HEK293 (cell line): ENCODE measurements at regions not wholly inside any gene's neighbourhood (a gene's known extent, or its start where the extent isn't known, plus 50 kb on each side); places are given as distances from the start of the nearest gene placed in this dataset.

ENCODE experiments used
- CTCF ChIA-PET: fragments of 350-600 bp; formaldehyde crosslinking; extraction: SDS; loops from one replicate; lab custom pipeline; 2021; ENCODE audit warnings: antibody characterized with exemption; lab: Yijun Ruan, JAX
- POLR2A ChIA-PET: fragments of 300-600 bp; formaldehyde crosslinking; extraction: SDS; loops from one replicate; lab custom pipeline; 2020; ENCODE audit warnings: antibody characterized with exemption, inconsistent platforms; lab: Yijun Ruan, JAX
- H3K27ac ChIP-seq: fragments of 200-500 bp; sonication (Bioruptor generic); 2 replicates; pipeline ENCODE4 v1.5.1; 2014; ENCODE audit warnings: low read depth, low read length, control low read depth, inconsistent platforms; ENCODE audit errors: extremely low read depth
- H3K36me3 ChIP-seq, 2 experiments: fragments of 200-500 bp in 1 of 2; sonication (Bioruptor generic) in 1 of 2; 1 replicate in 1 of 2; 2 replicates in 1 of 2; pipeline ENCODE4 v1.5.1; 2014 to 2017; ENCODE audit warnings: inconsistent platforms in 2 of 2, low read length in 2 of 2; ENCODE audit not compliant: control insufficient read depth in 2 of 2, insufficient read depth in 1 of 2
- H3K4me1 ChIP-seq: fragments of 200-500 bp; sonication (Bioruptor generic); 2 replicates; pipeline ENCODE4 v1.5.1; 2014; ENCODE audit warnings: mild to moderate bottlenecking, low read length, inconsistent platforms; ENCODE audit not compliant: control insufficient read depth, insufficient read depth
- H3K4me3 ChIP-seq: 2 replicates; pipeline ENCODE4 v1.5.1; 2011; ENCODE audit warnings: low read depth, mild to moderate bottlenecking, control low read depth, low read length, moderate library complexity
- H3K9me3 ChIP-seq: fragments of 200-500 bp; sonication (Bioruptor generic); 2 replicates; pipeline ENCODE4 v1.5.1; 2014; ENCODE audit warnings: low read depth, low read length, inconsistent platforms; ENCODE audit not compliant: control insufficient read depth, insufficient read depth
- GLIS1 ChIP-seq: fragments of 450-650 bp; formaldehyde crosslinking; IDR thresholded peaks from 2 replicates; pipeline ENCODE4 v1.5.1; 2016; ENCODE audit warnings: missing biosample characterization, missing genetic modification characterization
- KLF16 ChIP-seq: fragments of 450-650 bp; formaldehyde crosslinking; IDR thresholded peaks from 2 replicates; pipeline ENCODE4 v1.5.1; 2017; ENCODE audit warnings: missing biosample characterization, missing genetic modification characterization
- KLF8 ChIP-seq: fragments of 450-650 bp; formaldehyde crosslinking; IDR thresholded peaks from 2 replicates; pipeline ENCODE4 v1.5.1; 2016; ENCODE audit warnings: missing biosample characterization, missing genetic modification characterization
- MYNN ChIP-seq: fragments of 450-650 bp; formaldehyde crosslinking; IDR thresholded peaks from 2 replicates; pipeline ENCODE4 v1.5.1; 2016; ENCODE audit warnings: missing biosample characterization, missing genetic modification characterization, borderline replicate concordance
- OVOL3 ChIP-seq: fragments of 450-650 bp; formaldehyde crosslinking; IDR thresholded peaks from 2 replicates; pipeline ENCODE4 v1.5.1; 2016; ENCODE audit warnings: missing biosample characterization, missing genetic modification characterization
- ZBTB1 ChIP-seq: fragments of 450-650 bp; formaldehyde crosslinking; IDR thresholded peaks from 2 replicates; pipeline ENCODE4 v1.5.1; 2016; ENCODE audit warnings: missing biosample characterization, missing genetic modification characterization
- ZBTB17 ChIP-seq: fragments of 450-650 bp; formaldehyde crosslinking; IDR thresholded peaks from 2 replicates; pipeline ENCODE4 v1.5.1; 2016; ENCODE audit warnings: missing biosample characterization, missing genetic modification characterization
- ZFP3 ChIP-seq: fragments of 450-650 bp; formaldehyde crosslinking; IDR thresholded peaks from 2 replicates; pipeline ENCODE4 v1.5.1; 2016; ENCODE audit warnings: low read depth, missing biosample characterization, missing genetic modification characterization
- ZNF10 ChIP-seq: fragments of 450-650 bp; formaldehyde crosslinking; IDR thresholded peaks from 2 replicates; pipeline ENCODE4 v1.5.1; 2017; ENCODE audit warnings: missing biosample characterization, missing genetic modification characterization
- ZNF184 ChIP-seq: fragments of 450-650 bp; IDR thresholded peaks from 2 replicates; pipeline ENCODE4 v1.5.1; 2018; ENCODE audit warnings: missing biosample characterization, mild to moderate bottlenecking, missing genetic modification characterization
- ZNF26 ChIP-seq: fragments of 450-650 bp; formaldehyde crosslinking; IDR thresholded peaks from 2 replicates; pipeline ENCODE4 v1.5.1; 2016; ENCODE audit warnings: missing biosample characterization, missing genetic modification characterization
- ZNF266 ChIP-seq: fragments of 450-650 bp; formaldehyde crosslinking; IDR thresholded peaks from 2 replicates; pipeline ENCODE4 v1.5.1; 2016; ENCODE audit warnings: missing biosample characterization, missing genetic modification characterization, low read depth
- ZNF354C ChIP-seq: fragments of 450-650 bp; formaldehyde crosslinking; IDR thresholded peaks from 2 replicates; pipeline ENCODE4 v1.5.1; 2016; ENCODE audit warnings: missing biosample characterization, missing genetic modification characterization, low read depth, borderline replicate concordance
- ZNF366 ChIP-seq: fragments of 450-650 bp; formaldehyde crosslinking; conservative IDR thresholded peaks from 2 replicates; pipeline ENCODE4 v1.5.1; 2016; ENCODE audit warnings: missing biosample characterization, missing genetic modification characterization
- ZNF416 ChIP-seq: fragments of 450-650 bp; formaldehyde crosslinking; IDR thresholded peaks from 2 replicates; pipeline ENCODE4 v1.5.1; 2016; ENCODE audit warnings: missing biosample characterization, missing genetic modification characterization
- ZNF423 ChIP-seq: fragments of 450-650 bp; formaldehyde crosslinking; IDR thresholded peaks from 2 replicates; pipeline ENCODE4 v1.5.1; 2016; ENCODE audit warnings: missing biosample characterization, missing genetic modification characterization
- ZNF48 ChIP-seq: fragments of 450-650 bp; formaldehyde crosslinking; IDR thresholded peaks from 2 replicates; pipeline ENCODE4 v1.5.1; 2016; ENCODE audit warnings: missing biosample characterization, missing genetic modification characterization
- ZNF501 ChIP-seq: fragments of 450-650 bp; formaldehyde crosslinking; IDR thresholded peaks from 2 replicates; pipeline ENCODE4 v1.5.1; 2016; ENCODE audit warnings: missing biosample characterization, missing genetic modification characterization
- ZNF514 ChIP-seq: fragments of 450-650 bp; formaldehyde crosslinking; IDR thresholded peaks from 2 replicates; pipeline ENCODE4 v1.5.1; 2016; ENCODE audit warnings: missing biosample characterization, missing genetic modification characterization
- ZNF548 ChIP-seq: fragments of 450-650 bp; formaldehyde crosslinking; IDR thresholded peaks from 2 replicates; pipeline ENCODE4 v1.5.1; 2016; ENCODE audit warnings: missing biosample characterization, missing genetic modification characterization
- ZNF571 ChIP-seq: fragments of 450-650 bp; formaldehyde crosslinking; IDR thresholded peaks from 2 replicates; pipeline ENCODE4 v1.5.0; 2017; ENCODE audit warnings: missing biosample characterization, missing genetic modification characterization
- ZNF629 ChIP-seq: fragments of 450-650 bp; formaldehyde crosslinking; IDR thresholded peaks from 2 replicates; pipeline ENCODE4 v1.5.1; 2017; ENCODE audit warnings: missing biosample characterization, missing genetic modification characterization
- ZNF660 ChIP-seq: fragments of 450-650 bp; IDR thresholded peaks from 2 replicates; pipeline ENCODE4 v1.5.1; 2018; ENCODE audit warnings: missing biosample characterization, mild to moderate bottlenecking, missing genetic modification characterization
- ZNF707 ChIP-seq: fragments of 450-650 bp; formaldehyde crosslinking; IDR thresholded peaks from 2 replicates; pipeline ENCODE4 v1.5.1; 2016; ENCODE audit warnings: missing biosample characterization, missing genetic modification characterization
- TF ChIP-seq, protein P1 (sequence below): fragments of 450-650 bp; formaldehyde crosslinking; IDR thresholded peaks from 2 replicates; pipeline ENCODE4 v1.5.1; 2016; ENCODE audit warnings: missing biosample characterization, missing genetic modification characterization
- TF ChIP-seq, protein P2 (sequence below): fragments of 450-650 bp; formaldehyde crosslinking; IDR thresholded peaks from 2 replicates; pipeline ENCODE4 v1.5.1; 2016; ENCODE audit warnings: missing biosample characterization, missing genetic modification characterization
- TF ChIP-seq, protein P3 (sequence below): fragments of 450-650 bp; formaldehyde crosslinking; IDR thresholded peaks from 2 replicates; pipeline ENCODE4 v1.5.1; 2017; ENCODE audit warnings: missing biosample characterization, missing genetic modification characterization

DNA sequence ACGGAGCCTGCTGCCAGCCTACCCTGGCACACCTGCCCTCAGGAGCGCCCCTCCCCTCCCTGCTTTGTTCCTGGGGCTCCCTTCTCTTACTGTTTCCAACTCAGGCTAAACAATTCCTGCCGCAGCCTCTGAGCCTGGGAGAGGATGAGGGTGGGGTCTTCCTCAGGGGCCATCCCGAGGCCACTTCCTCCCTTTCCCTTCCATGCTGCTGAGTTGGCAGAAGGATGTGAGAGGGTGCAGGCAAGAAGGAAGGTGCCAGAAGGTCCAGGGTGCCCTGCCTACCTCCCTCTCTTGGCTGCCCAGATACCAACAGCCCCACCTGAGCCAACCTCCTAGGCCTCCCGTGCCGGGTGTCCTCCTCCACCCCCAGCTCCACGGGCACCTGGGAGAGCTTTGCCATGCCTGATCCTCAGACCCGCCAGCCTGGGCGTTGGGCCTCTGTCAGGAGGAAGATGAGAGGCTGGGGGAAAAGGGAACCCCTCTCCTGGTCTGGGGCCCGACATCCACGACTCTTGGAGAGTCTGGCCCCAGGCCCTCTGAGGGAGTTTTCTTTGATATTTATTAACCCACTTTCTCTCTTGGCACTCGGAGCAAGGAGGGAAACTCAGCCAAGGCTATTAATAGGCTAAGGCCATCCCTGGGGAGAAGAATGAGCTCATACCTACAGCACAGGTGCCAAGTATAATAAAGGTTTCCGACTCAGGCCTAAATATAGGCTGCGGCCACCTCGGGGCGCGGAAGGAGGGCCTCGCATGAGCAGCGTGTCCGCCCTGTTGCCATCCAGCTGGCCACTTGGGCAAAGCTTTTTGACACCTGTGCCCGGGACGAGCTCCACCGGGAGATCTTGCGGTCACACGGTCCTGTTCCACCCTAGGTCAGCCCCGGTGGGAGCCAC is 232.0 kb downstream of the ENGASE start:
- TF ChIP-seq ZNF660 (tag by site-specific recombination), result no peak
- no peak for TF ChIP-seq ZNF266 (tag by site-specific recombination)
- no peak for TF ChIP-seq ZNF501 (tag by site-specific recombination)
- TF ChIP-seq, protein P1, sequence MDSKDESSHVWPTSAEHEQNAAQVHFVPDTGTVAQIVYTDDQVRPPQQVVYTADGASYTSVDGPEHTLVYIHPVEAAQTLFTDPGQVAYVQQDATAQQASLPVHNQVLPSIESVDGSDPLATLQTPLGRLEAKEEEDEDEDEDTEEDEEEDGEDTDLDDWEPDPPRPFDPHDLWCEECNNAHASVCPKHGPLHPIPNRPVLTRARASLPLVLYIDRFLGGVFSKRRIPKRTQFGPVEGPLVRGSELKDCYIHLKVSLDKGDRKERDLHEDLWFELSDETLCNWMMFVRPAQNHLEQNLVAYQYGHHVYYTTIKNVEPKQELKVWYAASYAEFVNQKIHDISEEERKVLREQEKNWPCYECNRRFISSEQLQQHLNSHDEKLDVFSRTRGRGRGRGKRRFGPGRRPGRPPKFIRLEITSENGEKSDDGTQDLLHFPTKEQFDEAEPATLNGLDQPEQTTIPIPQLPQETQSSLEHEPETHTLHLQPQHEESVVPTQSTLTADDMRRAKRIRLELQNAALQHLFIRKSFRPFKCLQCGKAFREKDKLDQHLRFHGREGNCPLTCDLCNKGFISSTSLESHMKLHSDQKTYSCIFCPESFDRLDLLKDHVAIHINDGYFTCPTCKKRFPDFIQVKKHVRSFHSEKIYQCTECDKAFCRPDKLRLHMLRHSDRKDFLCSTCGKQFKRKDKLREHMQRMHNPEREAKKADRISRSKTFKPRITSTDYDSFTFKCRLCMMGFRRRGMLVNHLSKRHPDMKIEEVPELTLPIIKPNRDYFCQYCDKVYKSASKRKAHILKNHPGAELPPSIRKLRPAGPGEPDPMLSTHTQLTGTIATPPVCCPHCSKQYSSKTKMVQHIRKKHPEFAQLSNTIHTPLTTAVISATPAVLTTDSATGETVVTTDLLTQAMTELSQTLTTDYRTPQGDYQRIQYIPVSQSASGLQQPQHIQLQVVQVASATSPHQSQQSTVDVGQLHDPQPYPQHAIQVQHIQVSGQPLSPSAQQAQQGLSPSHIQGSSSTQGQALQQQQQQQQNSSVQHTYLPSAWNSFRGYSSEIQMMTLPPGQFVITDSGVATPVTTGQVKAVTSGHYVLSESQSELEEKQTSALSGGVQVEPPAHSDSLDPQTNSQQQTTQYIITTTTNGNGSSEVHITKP, result peak; percentile 18; the same call in 1 of the 2 replicates
- no peak for TF ChIP-seq ZNF514 (tag by site-specific recombination)
- peak; percentile 78 for TF ChIP-seq KLF8
- no peak for TF ChIP-seq ZNF548 (tag by site-specific recombination)
- TF ChIP-seq ZNF184 (tag by site-specific recombination), result no peak
- no peak for TF ChIP-seq ZNF354C
- TF ChIP-seq OVOL3 (tag by site-specific recombination), result no peak
- 0 out of 2 replicates have a peak, but pooled peaks have one; percentile 13 for TF ChIP-seq ZNF423 (tag by site-specific recombination)
- no peak for TF ChIP-seq ZNF48 (tag by site-specific recombination)
- no peak for TF ChIP-seq ZFP3 (tag by site-specific recombination)
- TF ChIP-seq KLF16 (tag by site-specific recombination), result 0 out of 2 replicates have a peak, but pooled peaks have one; percentile 22
- TF ChIP-seq, protein P2, sequence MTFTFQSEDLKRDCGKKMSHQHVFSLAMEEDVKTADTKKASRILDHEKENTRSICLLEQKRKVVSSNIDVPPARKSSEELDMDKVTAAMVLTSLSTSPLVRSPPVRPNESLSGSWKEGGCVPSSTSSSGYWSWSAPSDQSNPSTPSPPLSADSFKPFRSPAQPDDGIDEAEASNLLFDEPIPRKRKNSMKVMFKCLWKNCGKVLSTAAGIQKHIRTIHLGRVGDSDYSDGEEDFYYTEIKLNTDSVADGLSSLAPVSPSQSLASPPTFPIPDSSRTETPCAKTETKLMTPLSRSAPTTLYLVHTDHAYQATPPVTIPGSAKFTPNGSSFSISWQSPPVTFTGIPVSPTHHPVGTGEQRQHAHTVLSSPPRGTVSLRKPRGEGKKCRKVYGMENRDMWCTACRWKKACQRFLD (tag by site-specific recombination), result no peak
- TF ChIP-seq GLIS1, result peak; percentile 46
- TF ChIP-seq ZNF571, result no peak
- peak; percentile 68; the same call in 1 of the 2 replicates for TF ChIP-seq ZNF10 (tag by site-specific recombination)
- peak; percentile 42; the same call in 1 of the 2 replicates for TF ChIP-seq ZNF629 (tag by site-specific recombination)
- peak; percentile 36; the same call in 1 of the 2 replicates for TF ChIP-seq ZNF366 (tag by site-specific recombination)
- no peaks in the 10 kb centered on the region for H3K36me3 ChIP-seq
- ChIA-PET POLR2A (interaction anchor here (0.6 kb wide), 1 partner anchor 257 kb away, joined by 3 read pairs; no protein-coding TSS in a partner anchor), CTCF (interaction anchor here (0.6 kb wide), 1 partner anchor 41 kb away, joined by 5 read pairs; no protein-coding TSS in a partner anchor)
- H3K27ac ChIP-seq, result no peak overlapping the region
- peaks cover 4% of the 10 kb centered on the region; the same call in 1 of the 2 replicates for H3K4me1 ChIP-seq
- no peaks in the 10 kb centered on the region for H3K9me3 ChIP-seq
- no peak overlapping the region for H3K4me3 ChIP-seq

DNA sequence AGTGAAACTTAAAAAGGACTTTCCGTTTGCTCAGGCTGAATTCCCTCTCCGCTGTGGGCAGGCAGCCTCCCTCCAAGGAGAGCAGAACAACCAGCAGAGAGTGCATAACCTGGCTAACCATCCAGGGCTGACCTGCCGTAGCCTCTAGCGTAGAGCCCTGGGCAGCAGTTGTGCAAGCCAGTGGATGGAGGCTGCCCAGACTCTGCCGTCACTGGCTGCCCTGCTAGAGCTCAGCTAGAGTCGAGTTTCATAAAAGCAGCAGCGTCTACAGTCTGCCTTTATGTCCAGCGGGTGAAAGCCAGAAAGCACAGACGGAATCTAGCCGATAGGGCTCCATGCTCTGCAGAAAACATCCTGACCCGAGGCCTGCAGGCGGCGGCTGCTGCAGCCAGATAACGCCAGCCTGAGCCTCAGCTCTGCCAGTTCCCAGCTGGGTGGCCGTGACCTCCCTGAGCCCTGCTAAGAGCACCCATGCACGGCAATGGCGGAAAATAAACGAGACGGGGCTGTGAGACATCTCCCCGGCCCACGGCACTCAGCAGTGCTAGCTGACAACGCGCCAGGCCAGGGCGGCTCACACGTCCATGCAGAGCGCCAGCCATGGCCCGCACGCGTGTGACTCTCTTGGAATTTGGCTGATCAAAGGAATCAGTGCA is 231.3 kb downstream of the ENGASE start:
- H3K9me3 ChIP-seq, result no peaks in the 10 kb centered on the region
- H3K27ac ChIP-seq, result no peak overlapping the region
- no peak for TF ChIP-seq ZBTB1 (tag by site-specific recombination)
- no peak for TF ChIP-seq ZBTB17 (tag by site-specific recombination)
- TF ChIP-seq, protein P3, sequence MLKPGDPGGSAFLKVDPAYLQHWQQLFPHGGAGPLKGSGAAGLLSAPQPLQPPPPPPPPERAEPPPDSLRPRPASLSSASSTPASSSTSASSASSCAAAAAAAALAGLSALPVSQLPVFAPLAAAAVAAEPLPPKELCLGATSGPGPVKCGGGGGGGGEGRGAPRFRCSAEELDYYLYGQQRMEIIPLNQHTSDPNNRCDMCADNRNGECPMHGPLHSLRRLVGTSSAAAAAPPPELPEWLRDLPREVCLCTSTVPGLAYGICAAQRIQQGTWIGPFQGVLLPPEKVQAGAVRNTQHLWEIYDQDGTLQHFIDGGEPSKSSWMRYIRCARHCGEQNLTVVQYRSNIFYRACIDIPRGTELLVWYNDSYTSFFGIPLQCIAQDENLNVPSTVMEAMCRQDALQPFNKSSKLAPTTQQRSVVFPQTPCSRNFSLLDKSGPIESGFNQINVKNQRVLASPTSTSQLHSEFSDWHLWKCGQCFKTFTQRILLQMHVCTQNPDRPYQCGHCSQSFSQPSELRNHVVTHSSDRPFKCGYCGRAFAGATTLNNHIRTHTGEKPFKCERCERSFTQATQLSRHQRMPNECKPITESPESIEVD, result no peak
- TF ChIP-seq ZNF416 (tag by site-specific recombination), result no peak
- TF ChIP-seq ZNF26 (tag by site-specific recombination), result no peak
- TF ChIP-seq MYNN (tag by site-specific recombination), result no peak
- TF ChIP-seq ZNF707, result no peak
- peaks cover 4% of the 10 kb centered on the region; the same call in 1 of the 2 replicates for H3K4me1 ChIP-seq
- no peak overlapping the region for H3K4me3 ChIP-seq
- no peaks in the 10 kb centered on the region for H3K36me3 ChIP-seq
- ChIA-PET POLR2A (interaction anchor here (0.6 kb wide), 1 partner anchor 256 kb away, joined by 3 read pairs; no protein-coding TSS in a partner anchor), CTCF (no interaction called here)
